ENCODE measurements at regions not wholly inside any gene's neighbourhood (a gene's known extent, or its start where the extent isn't known, plus 50 kb on each side); places are given as distances from the start of the nearest gene placed in this dataset.

GRCh38 chr5:67451640-67452279 lies 255.2 kb upstream of the CD180 start (continued):
- TF ChIP-seq ZNF138 (tag by site-specific recombination; IDR thresholded peaks at IDR 0.05; ENCODE audit: borderline replicate concordance) (no peak), ZNF223 (tag by site-specific recombination; IDR thresholded peaks at IDR 0.05) (no peak), ZNF174 (tag by site-specific recombination; IDR thresholded peaks at IDR 0.05) (no peak), ZBTB48 (tag by site-specific recombination; IDR thresholded peaks at IDR 0.05) (no peak)
- TF ChIP-seq, protein P1, sequence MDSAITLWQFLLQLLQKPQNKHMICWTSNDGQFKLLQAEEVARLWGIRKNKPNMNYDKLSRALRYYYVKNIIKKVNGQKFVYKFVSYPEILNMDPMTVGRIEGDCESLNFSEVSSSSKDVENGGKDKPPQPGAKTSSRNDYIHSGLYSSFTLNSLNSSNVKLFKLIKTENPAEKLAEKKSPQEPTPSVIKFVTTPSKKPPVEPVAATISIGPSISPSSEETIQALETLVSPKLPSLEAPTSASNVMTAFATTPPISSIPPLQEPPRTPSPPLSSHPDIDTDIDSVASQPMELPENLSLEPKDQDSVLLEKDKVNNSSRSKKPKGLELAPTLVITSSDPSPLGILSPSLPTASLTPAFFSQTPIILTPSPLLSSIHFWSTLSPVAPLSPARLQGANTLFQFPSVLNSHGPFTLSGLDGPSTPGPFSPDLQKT (IDR thresholded peaks at IDR 0.05; ENCODE audit: borderline replicate concordance, low read depth, low read length), result no peak

DNA sequence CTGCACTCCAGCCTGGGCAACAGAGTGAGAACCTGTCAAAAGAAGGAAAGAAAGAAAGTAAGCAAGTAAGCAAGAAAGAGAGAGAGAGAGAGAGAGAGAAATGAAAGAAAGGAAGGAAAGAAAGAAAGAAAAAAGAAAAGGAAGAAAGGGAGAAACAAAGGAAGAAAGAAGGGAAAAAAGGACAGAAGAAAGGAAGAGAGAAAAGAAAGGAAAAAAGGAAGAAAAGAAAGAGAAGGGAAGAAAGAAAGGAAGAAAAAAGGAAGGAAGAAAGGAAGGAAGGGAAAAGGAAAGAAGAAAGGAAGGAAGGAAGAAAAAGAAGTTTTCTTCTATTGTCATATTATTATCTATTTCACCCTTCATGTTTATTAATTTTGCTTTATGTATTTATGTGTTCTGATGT lies 251.1 kb upstream of the CD180 start:
- no peak overlapping the region for H3K4me3 ChIP-seq (ENCODE audit: low read depth, low read length)
- ChIA-PET CTCF (no interaction called here), POLR2A (no interaction called here)
- H3K4me1 ChIP-seq (ENCODE audit: control insufficient read depth, insufficient read depth, low read length), result no peaks in the 10 kb centered on the region; the same call in 1 of the 2 replicates
- no peaks in the 10 kb centered on the region; the same call in 1 of the 2 replicates for H3K9me3 ChIP-seq (ENCODE audit: control insufficient read depth, insufficient read depth, low read depth, low read length)
- TF ChIP-seq ZNF629 (tag by site-specific recombination; IDR thresholded peaks at IDR 0.05), result no peak
- peak; percentile 96 for TF ChIP-seq PRDM1 (tag by site-specific recombination; IDR thresholded peaks at IDR 0.05)
- peak; percentile 93 for TF ChIP-seq ZNF366 (tag by site-specific recombination; conservative IDR thresholded peaks at IDR 0.05)
- no peak for TF ChIP-seq ZNF121 (tag by site-specific recombination; IDR thresholded peaks at IDR 0.05)
- H3K36me3 ChIP-seq (ENCODE audit: control insufficient read depth in 2 of 2, insufficient read depth in 1 of 2, low read length in 2 of 2), result no peaks in the 10 kb centered on the region
- no peak overlapping the region for H3K27ac ChIP-seq (ENCODE audit: extremely low read depth, low read depth, low read length)

GRCh38 chr5:67437905-67438845 lies 241.6 kb upstream of the CD180 start:
- no peak overlapping the region for H3K4me3 ChIP-seq (ENCODE audit: low read depth, low read length)
- H3K4me1 ChIP-seq (ENCODE audit: control insufficient read depth, insufficient read depth, low read length), result no peaks in the 10 kb centered on the region
- TF ChIP-seq WT1 (tag by site-specific recombination; IDR thresholded peaks at IDR 0.05) (no peak), ZNF248 (tag by site-specific recombination; IDR thresholded peaks at IDR 0.05) (no peak), ZNF148 (tag by site-specific recombination; IDR thresholded peaks at IDR 0.05; ENCODE audit: borderline replicate concordance) (no peak), GLIS1 (tag by site-specific recombination; IDR thresholded peaks at IDR 0.05) (no peak), ZBTB7A (tag by site-specific recombination; IDR thresholded peaks at IDR 0.05; ENCODE audit: low read depth) (no peak), ZNF112 (tag by site-specific recombination; IDR thresholded peaks at IDR 0.05) (no peak), ZNF792 (tag by site-specific recombination; IDR thresholded peaks at IDR 0.05) (no peak), ZBTB8A (tag by site-specific recombination; IDR thresholded peaks at IDR 0.05) (no peak), ZNF645 (tag by site-specific recombination; IDR thresholded peaks at IDR 0.05) (no peak)
- TF ChIP-seq, protein P1 (IDR thresholded peaks at IDR 0.05; ENCODE audit: borderline replicate concordance, low read depth, low read length), result no peak
- TF ChIP-seq, protein P2, sequence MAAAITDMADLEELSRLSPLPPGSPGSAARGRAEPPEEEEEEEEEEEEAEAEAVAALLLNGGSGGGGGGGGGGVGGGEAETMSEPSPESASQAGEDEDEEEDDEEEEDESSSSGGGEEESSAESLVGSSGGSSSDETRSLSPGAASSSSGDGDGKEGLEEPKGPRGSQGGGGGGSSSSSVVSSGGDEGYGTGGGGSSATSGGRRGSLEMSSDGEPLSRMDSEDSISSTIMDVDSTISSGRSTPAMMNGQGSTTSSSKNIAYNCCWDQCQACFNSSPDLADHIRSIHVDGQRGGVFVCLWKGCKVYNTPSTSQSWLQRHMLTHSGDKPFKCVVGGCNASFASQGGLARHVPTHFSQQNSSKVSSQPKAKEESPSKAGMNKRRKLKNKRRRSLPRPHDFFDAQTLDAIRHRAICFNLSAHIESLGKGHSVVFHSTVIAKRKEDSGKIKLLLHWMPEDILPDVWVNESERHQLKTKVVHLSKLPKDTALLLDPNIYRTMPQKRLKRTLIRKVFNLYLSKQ (tag by site-specific recombination; IDR thresholded peaks at IDR 0.05; ENCODE audit: borderline replicate concordance), result no peak
- TF ChIP-seq, protein P3, sequence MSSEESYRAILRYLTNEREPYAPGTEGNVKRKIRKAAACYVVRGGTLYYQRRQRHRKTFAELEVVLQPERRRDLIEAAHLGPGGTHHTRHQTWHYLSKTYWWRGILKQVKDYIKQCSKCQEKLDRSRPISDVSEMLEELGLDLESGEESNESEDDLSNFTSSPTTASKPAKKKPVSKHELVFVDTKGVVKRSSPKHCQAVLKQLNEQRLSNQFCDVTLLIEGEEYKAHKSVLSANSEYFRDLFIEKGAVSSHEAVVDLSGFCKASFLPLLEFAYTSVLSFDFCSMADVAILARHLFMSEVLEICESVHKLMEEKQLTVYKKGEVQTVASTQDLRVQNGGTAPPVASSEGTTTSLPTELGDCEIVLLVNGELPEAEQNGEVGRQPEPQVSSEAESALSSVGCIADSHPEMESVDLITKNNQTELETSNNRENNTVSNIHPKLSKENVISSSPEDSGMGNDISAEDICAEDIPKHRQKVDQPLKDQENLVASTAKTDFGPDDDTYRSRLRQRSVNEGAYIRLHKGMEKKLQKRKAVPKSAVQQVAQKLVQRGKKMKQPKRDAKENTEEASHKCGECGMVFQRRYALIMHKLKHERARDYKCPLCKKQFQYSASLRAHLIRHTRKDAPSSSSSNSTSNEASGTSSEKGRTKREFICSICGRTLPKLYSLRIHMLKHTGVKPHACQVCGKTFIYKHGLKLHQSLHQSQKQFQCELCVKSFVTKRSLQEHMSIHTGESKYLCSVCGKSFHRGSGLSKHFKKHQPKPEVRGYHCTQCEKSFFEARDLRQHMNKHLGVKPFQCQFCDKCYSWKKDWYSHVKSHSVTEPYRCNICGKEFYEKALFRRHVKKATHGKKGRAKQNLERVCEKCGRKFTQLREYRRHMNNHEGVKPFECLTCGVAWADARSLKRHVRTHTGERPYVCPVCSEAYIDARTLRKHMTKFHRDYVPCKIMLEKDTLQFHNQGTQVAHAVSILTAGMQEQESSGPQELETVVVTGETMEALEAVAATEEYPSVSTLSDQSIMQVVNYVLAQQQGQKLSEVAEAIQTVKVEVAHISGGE (tag by site-specific recombination; conservative IDR thresholded peaks at IDR 0.05; ENCODE audit: low read depth), result no peak
- no peaks in the 10 kb centered on the region for H3K36me3 ChIP-seq (ENCODE audit: control insufficient read depth in 2 of 2, insufficient read depth in 1 of 2, low read length in 2 of 2)
- H3K9me3 ChIP-seq (ENCODE audit: control insufficient read depth, insufficient read depth, low read depth, low read length), result no peaks in the 10 kb centered on the region
- ChIA-PET POLR2A (no interaction called here), CTCF (no interaction called here)
- no peak overlapping the region for H3K27ac ChIP-seq (ENCODE audit: extremely low read depth, low read depth, low read length)

Measured in HEK293 (cell line).